Natural killer cell (primary cell): ENCODE measurements at regions not wholly inside any gene's neighbourhood (a gene's known extent, or its start where the extent isn't known, plus 50 kb on each side); places are given as distances from the start of the nearest gene placed in this dataset.

Experiments used
- ATAC-seq, 3 donors: fragments of 150-1000 bp in 2 of 3; fragments of 200-7000 bp in 1 of 3; cut with Tn5 transposase; 1 replicate in 1 of 3; 2 replicates in 2 of 3; pipeline ENCODE4 v1.10.0; 2021; ENCODE audit warnings: mild to moderate bottlenecking in 2 of 3, moderate library complexity in 2 of 3
- DNase-seq, 2 donors: peaks; one replicate each; pipeline versions ENCODE4 v3.0.0 to v3.0.0-alpha.2; 2013 to 2021; ENCODE audit warnings: mixed read lengths in 1 of 2
- H3K27ac ChIP-seq: one replicate; pipeline ENCODE4 v1.5.1; 2013; ENCODE audit warnings: mild to moderate bottlenecking, low read length
- H3K27me3 ChIP-seq: one replicate; pipeline ENCODE4 v1.6.1; 2013; ENCODE audit warnings: low read length; ENCODE audit not compliant: control insufficient read depth, insufficient read depth
- H3K36me3 ChIP-seq: one replicate; pipeline ENCODE4 v1.6.1; 2013; ENCODE audit warnings: low read length; ENCODE audit not compliant: control insufficient read depth, insufficient read depth
- H3K4me1 ChIP-seq: one replicate; pipeline ENCODE4 v1.6.1; 2013; ENCODE audit warnings: low read length; ENCODE audit not compliant: control insufficient read depth, insufficient read depth
- H3K4me3 ChIP-seq: one replicate; pipeline ENCODE4 v1.5.1; 2013; ENCODE audit warnings: low read length
- H3K9me3 ChIP-seq: one replicate; pipeline ENCODE4 v1.6.1; 2013; ENCODE audit warnings: low read length; ENCODE audit not compliant: control insufficient read depth, insufficient read depth
- H3K27ac Mint-ChIP-seq, 2 donors: one replicate each; pipeline ENCODE4 v1.8.0; 2022; ENCODE audit warnings: mild to moderate bottlenecking in 2 of 2, mixed read lengths in 2 of 2, moderate library complexity in 1 of 2
- H3K27me3 Mint-ChIP-seq, 2 donors: one replicate each; pipeline ENCODE4 v1.8.0; 2022; ENCODE audit warnings: low read depth in 2 of 2, mixed read lengths in 2 of 2
- H3K36me3 Mint-ChIP-seq: one replicate; pipeline ENCODE4 v1.8.0; 2022; ENCODE audit warnings: mixed read lengths
- H3K4me1 Mint-ChIP-seq, 2 donors: one replicate each; pipeline ENCODE4 v1.8.0; 2022; ENCODE audit warnings: mixed read lengths in 2 of 2
- H3K4me3 Mint-ChIP-seq: one replicate; pipeline ENCODE4 v1.8.0; 2022; ENCODE audit warnings: mild to moderate bottlenecking, moderate library complexity, mixed read lengths
- H3K9me3 Mint-ChIP-seq, 2 donors: one replicate each; pipeline ENCODE4 v1.8.0; 2022; ENCODE audit warnings: mixed read lengths in 2 of 2
- CTCF ChIP-seq: fragments of 200-600 bp; IDR thresholded peaks from one replicate; pipeline ENCODE4 v1.8.0; 2022; ENCODE audit warnings: antibody characterized with exemption
- WGBS: methylation state at CpG from one replicate; pipeline ENCODE4 v1.1.7; 2013; ENCODE audit warnings: missing lambda C conversion rate; ENCODE audit not compliant: insufficient coverage; 5-methylcytosine and 5-hydroxymethylcytosine counted together
- intact Hi-C: fragments of 100-400 bp; cut with micrococcal nuclease; formaldehyde crosslinking; loops from one replicate; pipeline ENCODE4 v1.14.2; 2022

DNA sequence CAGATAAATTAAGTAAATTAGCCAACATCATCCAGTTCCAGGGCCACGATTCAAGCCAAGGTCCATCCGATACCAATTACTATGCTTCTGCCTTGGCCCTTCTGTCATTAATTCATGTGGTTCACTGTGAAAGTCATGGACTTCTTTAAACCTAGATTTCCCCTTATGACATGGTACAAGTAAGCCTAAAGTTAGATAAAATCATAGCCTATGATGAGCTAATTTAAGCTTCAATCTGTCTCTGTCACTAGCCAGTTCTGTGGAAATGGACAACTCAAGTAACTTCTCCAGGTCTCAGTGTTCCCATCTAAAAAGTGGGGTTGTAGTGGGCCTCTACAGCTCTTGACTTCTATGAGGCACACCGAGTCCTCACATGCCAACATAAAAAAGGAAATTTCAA, 225.5 kb upstream of the MARCKS start:
- DNase-seq (no peak), ATAC-seq (no peak)
- no peak for TF ChIP-seq CTCF
- intact Hi-C loops = no loop called here
- peaks cover 0 to 2% of the 10 kb centered on the region in 2 donors for H3K27me3 Mint-ChIP-seq
- WGBS = 91% methylated on average over 2 of the region's 3 CpGs
- H3K27ac Mint-ChIP-seq = no peak overlapping the region
- no peaks in the 10 kb centered on the region for H3K9me3 ChIP-seq
- no peaks in the 10 kb centered on the region for H3K36me3 Mint-ChIP-seq
- H3K36me3 ChIP-seq = no peaks in the 10 kb centered on the region
- H3K4me3 ChIP-seq = no peak overlapping the region
- peaks cover 0 to 5% of the 10 kb centered on the region in 2 donors for H3K4me1 Mint-ChIP-seq
- peaks cover 8% of the 10 kb centered on the region for H3K4me1 ChIP-seq
- H3K27ac ChIP-seq = peak overlapping the region; percentile 76
- no peaks in the 10 kb centered on the region for H3K27me3 ChIP-seq
- H3K4me3 Mint-ChIP-seq = no peak overlapping the region
- H3K9me3 Mint-ChIP-seq = peaks cover 0 to 7% of the 10 kb centered on the region in 2 donors

DNA sequence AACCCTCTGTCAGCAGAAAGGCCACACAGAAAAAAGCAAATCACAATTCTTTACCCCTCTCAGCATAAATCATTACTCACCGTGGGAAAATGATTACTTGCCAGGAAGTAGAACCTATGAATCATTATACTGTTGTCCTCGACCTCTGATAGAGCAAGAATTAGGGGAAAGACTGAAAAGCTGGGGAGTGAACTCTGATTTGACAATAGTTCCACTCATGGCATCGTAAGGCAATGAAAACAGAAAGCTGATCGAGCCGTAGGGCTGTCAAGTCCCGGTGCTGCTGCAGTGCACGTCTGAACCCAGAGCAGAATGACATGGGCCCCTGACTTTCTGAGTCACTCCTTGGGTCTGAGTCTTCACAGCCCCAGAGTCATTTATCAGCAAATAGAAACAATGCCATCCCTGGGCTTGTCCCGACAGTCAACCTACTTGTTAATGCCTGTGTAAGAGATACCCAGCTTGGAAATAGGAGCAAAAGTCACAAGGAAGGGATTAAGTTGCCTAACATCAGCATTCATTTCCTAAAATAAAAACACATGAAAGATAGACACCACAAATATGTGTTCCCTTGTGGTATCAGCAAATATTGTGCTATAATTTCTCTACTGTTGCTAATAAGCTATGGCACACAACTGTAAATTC, 224.8 kb upstream of the MARCKS start:
- Mint-ChIP-seq H3K4me1 (peaks cover 0 to 5% of the 10 kb centered on the region in 2 donors), H3K9me3 (peaks cover 0 to 4% of the 10 kb centered on the region in 2 donors), H3K4me3 (no peak overlapping the region), H3K27ac (no peak overlapping the region), H3K27me3 (peaks cover 0 to 2% of the 10 kb centered on the region in 2 donors), H3K36me3 (no peaks in the 10 kb centered on the region)
- TF ChIP-seq CTCF = no peak
- WGBS = 53% methylated on average over 8 of the region's 8 CpGs
- DNase-seq = peak in 1 of 2 donors; percentile 27
- intact Hi-C loops = no loop called here
- Histone ChIP-seq H3K4me1 (peaks cover 8% of the 10 kb centered on the region), H3K4me3 (no peak overlapping the region), H3K9me3 (no peaks in the 10 kb centered on the region), H3K27ac (peak overlapping the region; percentile 76), H3K27me3 (no peaks in the 10 kb centered on the region), H3K36me3 (no peaks in the 10 kb centered on the region)
- peak; percentile 34 to 60 (median 40) for ATAC-seq

DNA sequence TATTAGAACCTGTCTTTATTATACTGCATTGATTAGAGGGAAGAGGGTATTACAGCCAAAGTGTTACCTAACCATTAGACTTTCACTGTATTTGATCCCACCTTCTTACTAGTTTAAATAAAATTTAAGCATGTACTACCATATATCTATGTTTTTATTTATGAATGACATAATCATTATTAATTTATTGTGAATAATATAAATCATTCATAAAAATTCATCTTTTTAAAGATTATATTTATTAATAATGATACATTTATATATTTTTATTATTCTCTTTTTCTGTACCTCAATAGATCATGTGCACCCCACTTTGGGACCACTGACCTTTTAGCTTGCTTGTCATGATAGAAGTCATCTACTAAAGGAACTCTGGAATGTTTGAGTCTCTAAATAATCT, 223.5 kb upstream of the MARCKS start:
- H3K36me3 ChIP-seq = no peaks in the 10 kb centered on the region
- Mint-ChIP-seq H3K4me3 (no peak overlapping the region), H3K27ac (no peak overlapping the region), H3K4me1 (peaks cover 0 to 5% of the 10 kb centered on the region in 2 donors), H3K9me3 (peaks cover 0 to 4% of the 10 kb centered on the region in 2 donors), H3K36me3 (no peaks in the 10 kb centered on the region), H3K27me3 (peaks cover 0 to 2% of the 10 kb centered on the region in 2 donors)
- DNase-seq (no peak), ATAC-seq (no peak)
- H3K9me3 ChIP-seq = no peaks in the 10 kb centered on the region
- TF ChIP-seq CTCF = no peak
- peak overlapping the region; percentile 70 for H3K27ac ChIP-seq
- intact Hi-C loops = no loop called here
- no peak overlapping the region for H3K4me3 ChIP-seq
- H3K27me3 ChIP-seq = no peaks in the 10 kb centered on the region
- H3K4me1 ChIP-seq = peaks cover 8% of the 10 kb centered on the region
